ENCODE measurements at regions not wholly inside any gene's neighbourhood (a gene's known extent, or its start where the extent isn't known, plus 50 kb on each side); places are given as distances from the start of the nearest gene placed in this dataset.
A peak's percentile ranks its signal among the peaks of the same experiment; 100 is the strongest.

- no peak overlapping the region for H2BK12ac ChIP-seq (ENCODE audit: low read length)
- H4K91ac ChIP-seq (ENCODE audit: low read depth, low read length): no peak overlapping the region
- peaks cover 4% of the 10 kb centered on the region for H3K79me1 ChIP-seq (ENCODE audit: low read length)
- no peak overlapping the region for H3K4me2 ChIP-seq (ENCODE audit: low read length)
- no peak overlapping the region for H3K23ac ChIP-seq (ENCODE audit: low read length)
- no peak overlapping the region for H2AK5ac ChIP-seq (ENCODE audit: low read length)
- no peak overlapping the region for H3K4me3 ChIP-seq (ENCODE audit: low read depth, low read length)
- H2BK5ac ChIP-seq (ENCODE audit: low read depth, low read length, poor library complexity): no peak overlapping the region
- no peaks in the 10 kb centered on the region for H3K27me3 ChIP-seq (ENCODE audit: insufficient read depth, low read length)
- no peak for DNase-seq
- H3K79me2 ChIP-seq (ENCODE audit: control insufficient read depth, insufficient read depth, low read length, poor library complexity): no peaks in the 10 kb centered on the region
- no peaks in the 10 kb centered on the region for H3K36me3 ChIP-seq (ENCODE audit: control insufficient read depth in 1 of 2, insufficient read depth in 2 of 2, low read length in 2 of 2)
- no peak overlapping the region for H4K8ac ChIP-seq (ENCODE audit: low read depth, low read length)
- H3K9me3 ChIP-seq (ENCODE audit: insufficient read depth, low read depth, low read length): no peaks in the 10 kb centered on the region
- WGBS (ENCODE audit: extremely low coverage, insufficient coverage, insufficient read length): no CpG with 5 or more reads among the region's 2 CpGs
- H4K12ac ChIP-seq (ENCODE audit: low read depth, low read length): no peak overlapping the region
- no peaks in the 10 kb centered on the region for H3K4me1 ChIP-seq (ENCODE audit: control insufficient read depth in 1 of 2, insufficient read depth in 2 of 2, low read length in 2 of 2)
- H3K27ac ChIP-seq (ENCODE audit: low read depth, low read length): no peak overlapping the region
- H3K4ac ChIP-seq (ENCODE audit: low read depth, low read length): no peak overlapping the region
- H3K14ac ChIP-seq (ENCODE audit: low read length): no peak overlapping the region
- H3K9ac ChIP-seq (ENCODE audit: low read length): no peak overlapping the region
- H3K18ac ChIP-seq (ENCODE audit: low read length): no peak overlapping the region
- no peak overlapping the region for H2BK120ac ChIP-seq (ENCODE audit: insufficient read depth, low read length, poor library complexity)
- no peak overlapping the region for H2AFZ ChIP-seq (ENCODE audit: insufficient read depth, low read length, poor library complexity)
Observed at GRCh38 chr12:59036347-59036746, 116.0 kb upstream of the LRIG3 start.

- H3K36me3 ChIP-seq (ENCODE audit: control insufficient read depth in 1 of 2, insufficient read depth in 2 of 2, low read length in 2 of 2): no peaks in the 10 kb centered on the region
- H3K4me2 ChIP-seq (ENCODE audit: low read length): no peak overlapping the region
- H2BK5ac ChIP-seq (ENCODE audit: low read depth, low read length, poor library complexity): no peak overlapping the region
- H3K4me1 ChIP-seq (ENCODE audit: control insufficient read depth in 1 of 2, insufficient read depth in 2 of 2, low read length in 2 of 2): no peaks in the 10 kb centered on the region
- H3K79me1 ChIP-seq (ENCODE audit: low read length): no peaks in the 10 kb centered on the region
- H2BK120ac ChIP-seq (ENCODE audit: insufficient read depth, low read length, poor library complexity): no peak overlapping the region
- no peak overlapping the region for H2AK5ac ChIP-seq (ENCODE audit: low read length)
- H2AFZ ChIP-seq (ENCODE audit: insufficient read depth, low read length, poor library complexity): no peak overlapping the region
- H3K79me2 ChIP-seq (ENCODE audit: control insufficient read depth, insufficient read depth, low read length, poor library complexity): no peaks in the 10 kb centered on the region
- H3K27me3 ChIP-seq (ENCODE audit: insufficient read depth, low read length): no peaks in the 10 kb centered on the region
- H3K9ac ChIP-seq (ENCODE audit: low read length): no peak overlapping the region
- H2BK12ac ChIP-seq (ENCODE audit: low read length): no peak overlapping the region
- no peak overlapping the region for H3K27ac ChIP-seq (ENCODE audit: low read depth, low read length)
- H3K4ac ChIP-seq (ENCODE audit: low read depth, low read length): no peak overlapping the region
- DNase-seq: no peak
- H3K4me3 ChIP-seq (ENCODE audit: low read depth, low read length): no peak overlapping the region
- no peak overlapping the region for H3K23ac ChIP-seq (ENCODE audit: low read length)
- no peaks in the 10 kb centered on the region for H3K9me3 ChIP-seq (ENCODE audit: insufficient read depth, low read depth, low read length)
- no peak overlapping the region for H3K18ac ChIP-seq (ENCODE audit: low read length)
- no peak overlapping the region for H3K14ac ChIP-seq (ENCODE audit: low read length)
- H4K91ac ChIP-seq (ENCODE audit: low read depth, low read length): no peak overlapping the region
- no peak overlapping the region for H4K12ac ChIP-seq (ENCODE audit: low read depth, low read length)
- H4K8ac ChIP-seq (ENCODE audit: low read depth, low read length): no peak overlapping the region
Observed at GRCh38 chr12:59031313-59031712, 111.0 kb upstream of the LRIG3 start.

- H3K79me2 ChIP-seq (ENCODE audit: control insufficient read depth, insufficient read depth, low read length, poor library complexity): no peaks in the 10 kb centered on the region
- no peak overlapping the region for H2BK5ac ChIP-seq (ENCODE audit: low read depth, low read length, poor library complexity)
- no peak overlapping the region for H2BK12ac ChIP-seq (ENCODE audit: low read length)
- no peak overlapping the region for H3K9ac ChIP-seq (ENCODE audit: low read length)
- H4K91ac ChIP-seq (ENCODE audit: low read depth, low read length): no peak overlapping the region
- H3K4me1 ChIP-seq (ENCODE audit: control insufficient read depth in 1 of 2, insufficient read depth in 2 of 2, low read length in 2 of 2): no peaks in the 10 kb centered on the region
- no peak overlapping the region for H3K27ac ChIP-seq (ENCODE audit: low read depth, low read length)
- no peaks in the 10 kb centered on the region for H3K27me3 ChIP-seq (ENCODE audit: insufficient read depth, low read length)
- H3K18ac ChIP-seq (ENCODE audit: low read length): no peak overlapping the region
- no peak for DNase-seq
- H3K36me3 ChIP-seq (ENCODE audit: control insufficient read depth in 1 of 2, insufficient read depth in 2 of 2, low read length in 2 of 2): no peaks in the 10 kb centered on the region
- H3K9me3 ChIP-seq (ENCODE audit: insufficient read depth, low read depth, low read length): no peaks in the 10 kb centered on the region
- no peak overlapping the region for H2AFZ ChIP-seq (ENCODE audit: insufficient read depth, low read length, poor library complexity)
- no peak overlapping the region for H3K14ac ChIP-seq (ENCODE audit: low read length)
- no peak overlapping the region for H4K12ac ChIP-seq (ENCODE audit: low read depth, low read length)
- no CpG with 5 or more reads among the region's 4 CpGs for WGBS (ENCODE audit: extremely low coverage, insufficient coverage, insufficient read length)
- H3K79me1 ChIP-seq (ENCODE audit: low read length): no peaks in the 10 kb centered on the region
- H4K8ac ChIP-seq (ENCODE audit: low read depth, low read length): no peak overlapping the region
- H3K4ac ChIP-seq (ENCODE audit: low read depth, low read length): no peak overlapping the region
- no peak overlapping the region for H2BK120ac ChIP-seq (ENCODE audit: insufficient read depth, low read length, poor library complexity)
- no peak overlapping the region for H3K4me3 ChIP-seq (ENCODE audit: low read depth, low read length)
- H3K23ac ChIP-seq (ENCODE audit: low read length): no peak overlapping the region
- H2AK5ac ChIP-seq (ENCODE audit: low read length): no peak overlapping the region
- no peak overlapping the region for H3K4me2 ChIP-seq (ENCODE audit: low read length)
Observed at GRCh38 chr12:59030415-59030814, 110.1 kb upstream of the LRIG3 start.

DNA sequence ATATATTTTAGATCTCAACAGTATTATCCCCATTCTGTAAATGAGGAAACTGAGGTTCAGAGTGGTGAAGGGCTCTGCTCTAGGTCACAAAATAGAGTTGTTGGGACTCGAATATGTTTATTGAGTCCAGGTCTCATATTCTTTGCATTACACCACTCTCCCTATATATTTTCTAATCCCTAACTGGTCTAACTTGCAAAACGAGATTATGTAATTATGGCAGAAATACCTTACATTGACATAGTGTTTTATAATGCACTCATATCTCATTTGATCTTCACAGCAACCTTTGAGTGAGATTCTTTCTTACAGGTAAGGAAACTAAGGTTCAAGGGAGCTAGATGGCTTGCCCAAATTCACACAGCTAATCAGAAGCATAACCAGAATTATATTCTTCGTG lies 106.9 kb upstream of the LRIG3 start:
- H3K23ac ChIP-seq (ENCODE audit: low read length): no peak overlapping the region
- no peak overlapping the region for H2AK5ac ChIP-seq (ENCODE audit: low read length)
- no peaks in the 10 kb centered on the region for H3K79me1 ChIP-seq (ENCODE audit: low read length)
- DNase-seq: peak in 1 of 2 donors; percentile 92
- H3K4me3 ChIP-seq (ENCODE audit: low read depth, low read length): no peak overlapping the region
- H2BK120ac ChIP-seq (ENCODE audit: insufficient read depth, low read length, poor library complexity): no peak overlapping the region
- H3K27me3 ChIP-seq (ENCODE audit: insufficient read depth, low read length): no peaks in the 10 kb centered on the region
- no peak overlapping the region for H3K18ac ChIP-seq (ENCODE audit: low read length)
- H2AFZ ChIP-seq (ENCODE audit: insufficient read depth, low read length, poor library complexity): no peak overlapping the region
- no peak overlapping the region for H3K4ac ChIP-seq (ENCODE audit: low read depth, low read length)
- no peaks in the 10 kb centered on the region for H3K79me2 ChIP-seq (ENCODE audit: control insufficient read depth, insufficient read depth, low read length, poor library complexity)
- no peak overlapping the region for H3K27ac ChIP-seq (ENCODE audit: low read depth, low read length)
- no peak overlapping the region for H2BK5ac ChIP-seq (ENCODE audit: low read depth, low read length, poor library complexity)
- H3K9me3 ChIP-seq (ENCODE audit: insufficient read depth, low read depth, low read length): no peaks in the 10 kb centered on the region
- H4K91ac ChIP-seq (ENCODE audit: low read depth, low read length): no peak overlapping the region
- no peak overlapping the region for H2BK12ac ChIP-seq (ENCODE audit: low read length)
- H3K4me2 ChIP-seq (ENCODE audit: low read length): no peak overlapping the region
- H3K14ac ChIP-seq (ENCODE audit: low read length): no peak overlapping the region
- H3K36me3 ChIP-seq (ENCODE audit: control insufficient read depth in 1 of 2, insufficient read depth in 2 of 2, low read length in 2 of 2): no peaks in the 10 kb centered on the region
- WGBS (ENCODE audit: extremely low coverage, insufficient coverage, insufficient read length): no CpG with 5 or more reads among the region's 3 CpGs
- H3K4me1 ChIP-seq (ENCODE audit: control insufficient read depth in 1 of 2, insufficient read depth in 2 of 2, low read length in 2 of 2): no peaks in the 10 kb centered on the region
- no peak overlapping the region for H4K12ac ChIP-seq (ENCODE audit: low read depth, low read length)
- no peak overlapping the region for H3K9ac ChIP-seq (ENCODE audit: low read length)
- H4K8ac ChIP-seq (ENCODE audit: low read depth, low read length): no peak overlapping the region

Measured in trophoblast cell (in vitro differentiated cells and primary cell).